ENCODE measurements at regions not wholly inside any gene's neighbourhood (a gene's known extent, or its start where the extent isn't known, plus 50 kb on each side); places are given as distances from the start of the nearest gene placed in this dataset.

DNA sequence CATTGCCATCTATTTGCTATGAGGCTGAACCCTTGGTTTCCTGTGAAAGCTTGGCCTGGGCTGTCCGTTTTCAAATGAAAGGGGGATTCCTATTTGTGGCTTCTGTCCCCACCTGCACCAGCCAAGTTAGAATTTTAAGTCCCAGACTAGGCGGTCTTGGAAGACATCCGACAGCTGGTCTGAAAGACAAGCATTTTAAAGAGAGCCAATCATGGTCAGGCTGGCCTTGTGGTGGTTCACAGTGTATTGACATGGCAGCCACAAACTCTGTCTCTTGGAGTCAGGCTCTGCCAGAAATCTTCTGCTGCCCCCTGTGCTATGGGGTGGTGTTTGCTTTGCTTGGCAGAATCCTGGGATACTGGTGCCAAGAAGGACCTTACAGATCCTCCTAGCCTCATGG, 319.2 kb upstream of the MOCS1 start:
- no peaks in the 10 kb centered on the region for H3K9me3 ChIP-seq
- intact Hi-C loops (cut with DNase I), result no loop called here
- no peaks in the 10 kb centered on the region for H3K4me1 ChIP-seq (ENCODE audit: insufficient read depth)
- TF ChIP-seq EP300 (IDR thresholded peaks at IDR 0.05) (no peak), CTCF (IDR thresholded peaks at IDR 0.05) (no peak), POLR2A (IDR thresholded peaks at IDR 0.05) (no peak)
- 71 to 81% (median 79%) methylated on average over 3 of the region's 3 CpGs for WGBS, 3 donors
- no peak overlapping the region for H3K27ac ChIP-seq
- H3K36me3 ChIP-seq, result no peaks in the 10 kb centered on the region
- no peak for DNase-seq
- no peaks in the 10 kb centered on the region for H3K27me3 ChIP-seq
- H3K4me3 ChIP-seq, result no peak overlapping the region

- 71 to 85% (median 76%) methylated on average over 4 of the region's 4 CpGs for WGBS, 3 donors
- Histone ChIP-seq H3K27me3 (no peaks in the 10 kb centered on the region), H3K27ac (no peak overlapping the region), H3K9me3 (no peaks in the 10 kb centered on the region), H3K4me3 (no peak overlapping the region), H3K4me1 (ENCODE audit: insufficient read depth) (no peaks in the 10 kb centered on the region), H3K36me3 (no peaks in the 10 kb centered on the region)
- DNase-seq, result no peak
- intact Hi-C loops (cut with DNase I), result no loop called here
- TF ChIP-seq CTCF (IDR thresholded peaks at IDR 0.05) (no peak), EP300 (IDR thresholded peaks at IDR 0.05) (no peak), POLR2A (IDR thresholded peaks at IDR 0.05) (no peak)
Observed at GRCh38 chr6:40252531-40253258, 318.4 kb upstream of the MOCS1 start.

DNA sequence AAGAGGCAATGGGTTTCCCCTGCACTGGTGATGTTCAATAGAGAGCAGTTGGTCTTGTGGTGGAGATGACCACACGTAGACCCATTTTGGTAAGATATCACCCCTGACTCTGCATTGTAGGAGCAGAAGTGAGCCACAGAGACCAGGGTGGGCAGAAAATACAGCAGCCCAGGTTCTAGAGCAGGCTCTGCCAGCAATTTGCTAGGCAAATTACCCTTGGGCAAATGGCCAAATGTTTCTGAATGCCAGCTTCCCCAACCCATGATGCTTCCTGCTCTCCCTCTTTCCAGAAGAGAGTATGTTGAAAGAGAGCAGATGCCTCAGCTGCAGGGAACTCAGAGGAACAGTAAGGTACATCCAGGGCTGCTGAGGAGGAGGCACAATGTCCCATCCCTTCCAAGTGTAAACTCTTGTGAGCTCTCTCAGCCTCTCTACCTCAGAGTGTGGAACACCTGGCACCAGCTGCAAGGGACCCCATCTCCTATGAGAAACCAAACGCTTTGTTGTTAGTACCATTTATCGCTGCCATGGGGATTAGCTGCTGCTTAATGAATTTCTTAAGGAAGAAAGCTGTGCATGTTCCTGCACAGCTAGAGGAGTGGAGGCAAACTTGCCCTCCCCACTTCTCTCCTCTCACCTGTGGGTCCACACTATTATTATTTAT, 317.5 kb upstream of the MOCS1 start:
- intact Hi-C loops (cut with DNase I), result no loop called here
- no peak for DNase-seq

DNA sequence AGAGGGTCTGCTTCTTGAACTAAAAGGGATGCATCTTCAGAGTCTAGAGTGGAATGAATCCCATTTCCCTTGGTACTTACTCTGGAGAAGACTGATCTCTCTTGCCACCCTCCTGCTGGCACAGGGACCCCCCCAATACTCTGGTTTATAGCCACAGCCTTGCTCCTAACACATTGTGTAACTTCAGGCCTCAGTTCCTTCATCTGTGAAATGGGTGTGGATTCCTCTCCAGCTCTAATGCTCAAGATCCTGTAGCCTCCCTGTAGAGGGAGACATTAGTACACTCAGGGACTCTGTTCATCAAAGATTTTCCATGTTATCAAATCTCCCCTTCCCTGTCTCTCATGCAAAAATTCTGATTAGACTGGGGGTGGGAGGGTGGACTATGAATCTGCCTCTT, 315.7 kb upstream of the MOCS1 start:
- no peak for TF ChIP-seq CTCF (IDR thresholded peaks at IDR 0.05)
- no peak for TF ChIP-seq POLR2A (IDR thresholded peaks at IDR 0.05)
- TF ChIP-seq EP300 (IDR thresholded peaks at IDR 0.05), result no peak
- H3K4me1 ChIP-seq (ENCODE audit: insufficient read depth), result no peaks in the 10 kb centered on the region
- H3K27me3 ChIP-seq, result no peaks in the 10 kb centered on the region
- H3K9me3 ChIP-seq, result no peaks in the 10 kb centered on the region
- no peak overlapping the region for H3K4me3 ChIP-seq
- no peak for DNase-seq
- no peak overlapping the region for H3K27ac ChIP-seq
- no peaks in the 10 kb centered on the region for H3K36me3 ChIP-seq
- intact Hi-C loops (cut with DNase I), result no loop called here

More for the DNA sequence above, 317.5 kb upstream of the MOCS1 start:
- Histone ChIP-seq H3K27ac (no peak overlapping the region), H3K4me1 (ENCODE audit: insufficient read depth) (no peaks in the 10 kb centered on the region), H3K9me3 (no peaks in the 10 kb centered on the region), H3K36me3 (no peaks in the 10 kb centered on the region), H3K4me3 (no peak overlapping the region), H3K27me3 (no peaks in the 10 kb centered on the region)
- 49 to 82% (median 62%) methylated on average over 3 of the region's 3 CpGs for WGBS, 3 donors
- TF ChIP-seq POLR2A (IDR thresholded peaks at IDR 0.05), result no peak
- no peak for TF ChIP-seq EP300 (IDR thresholded peaks at IDR 0.05)
- no peak for TF ChIP-seq CTCF (IDR thresholded peaks at IDR 0.05)
